Mesendoderm (in vitro differentiated cells): ENCODE measurements at regions not wholly inside any gene's neighbourhood (a gene's known extent, or its start where the extent isn't known, plus 50 kb on each side); places are given as distances from the start of the nearest gene placed in this dataset.
A peak's percentile ranks its signal among the peaks of the same experiment; 100 is the strongest.

Experiments
- DNase-seq: peaks from one replicate; pipeline ENCODE4 v3.0.0; 2013
- H2AK5ac ChIP-seq: 2 replicates; pipeline ENCODE4 v1.6.1; 2013; ENCODE audit warnings: low read length, inconsistent platforms
- H2BK120ac ChIP-seq: 2 replicates; pipeline ENCODE4 v1.6.1; 2013; ENCODE audit warnings: low read depth, mild to moderate bottlenecking, low read length, moderate library complexity, mixed read lengths
- H2BK15ac ChIP-seq: replicated peaks from 2 replicates; pipeline ENCODE4 v1.6.1; 2013; ENCODE audit warnings: low read depth, mild to moderate bottlenecking, moderate library complexity
- H2BK5ac ChIP-seq: 2 replicates; pipeline ENCODE4 v1.6.1; 2013; ENCODE audit warnings: low read length, inconsistent platforms
- H3K18ac ChIP-seq: 2 replicates; pipeline ENCODE4 v1.6.1; 2013; ENCODE audit warnings: mild to moderate bottlenecking, low read length, mixed read lengths
- H3K23ac ChIP-seq: one replicate; pipeline ENCODE4 v1.6.1; 2013; ENCODE audit warnings: low read length
- H3K27ac ChIP-seq: 2 replicates; pipeline ENCODE4 v1.5.1; 2013; ENCODE audit warnings: low read depth, mild to moderate bottlenecking, inconsistent platforms, low read length, moderate library complexity
- H3K27me3 ChIP-seq: 2 replicates; pipeline ENCODE4 v1.6.1; 2013; ENCODE audit warnings: low read length, control low read depth, mild to moderate bottlenecking, inconsistent platforms; ENCODE audit not compliant: insufficient read depth, poor library complexity
- H3K36me3 ChIP-seq: 2 replicates; pipeline ENCODE4 v1.6.1; 2013; ENCODE audit warnings: low read length, inconsistent platforms; ENCODE audit not compliant: control insufficient read depth, insufficient read depth
- H3K4ac ChIP-seq: one replicate; pipeline ENCODE4 v1.6.1; 2013; ENCODE audit warnings: low read depth, mild to moderate bottlenecking, low read length, moderate library complexity
- H3K4me1 ChIP-seq: 2 replicates; pipeline ENCODE4 v1.6.1; 2013; ENCODE audit warnings: low read depth, low read length, inconsistent platforms; ENCODE audit not compliant: control insufficient read depth
- H3K4me2 ChIP-seq: 2 replicates; pipeline ENCODE4 v1.6.1; 2013; ENCODE audit warnings: low read length
- H3K4me3 ChIP-seq: 2 replicates; pipeline ENCODE4 v1.5.1; 2013; ENCODE audit warnings: mild to moderate bottlenecking, low read length
- H3K56ac ChIP-seq: one replicate; pipeline ENCODE4 v1.6.1; 2013; ENCODE audit warnings: low read length
- H3K79me1 ChIP-seq: 2 replicates; pipeline ENCODE4 v1.6.1; 2013; ENCODE audit warnings: low read length, inconsistent platforms
- H3K79me2 ChIP-seq: 2 replicates; pipeline ENCODE4 v1.6.1; 2013; ENCODE audit warnings: mild to moderate bottlenecking, low read length; ENCODE audit not compliant: control insufficient read depth, insufficient read depth
- H3K9ac ChIP-seq: 2 replicates; pipeline ENCODE4 v1.6.1; 2013; ENCODE audit warnings: low read length, inconsistent platforms
- H4K5ac ChIP-seq: one replicate; pipeline ENCODE4 v1.6.1; 2013; ENCODE audit warnings: low read length
- H4K8ac ChIP-seq: one replicate; pipeline ENCODE4 v1.6.1; 2013; ENCODE audit warnings: low read depth, mild to moderate bottlenecking, control low read depth, low read length, moderate library complexity
- WGBS: extraction: QIAGEN DNeasy Blood & Tissue Kit; methylation state at CpG from one replicate; pipeline ENCODE4 v1.1.7; 2013; ENCODE audit warnings: low lambda C conversion rate, missing lambda C conversion rate; ENCODE audit not compliant: insufficient coverage; ENCODE audit errors: extremely low coverage; 5-methylcytosine and 5-hydroxymethylcytosine counted together

DNA sequence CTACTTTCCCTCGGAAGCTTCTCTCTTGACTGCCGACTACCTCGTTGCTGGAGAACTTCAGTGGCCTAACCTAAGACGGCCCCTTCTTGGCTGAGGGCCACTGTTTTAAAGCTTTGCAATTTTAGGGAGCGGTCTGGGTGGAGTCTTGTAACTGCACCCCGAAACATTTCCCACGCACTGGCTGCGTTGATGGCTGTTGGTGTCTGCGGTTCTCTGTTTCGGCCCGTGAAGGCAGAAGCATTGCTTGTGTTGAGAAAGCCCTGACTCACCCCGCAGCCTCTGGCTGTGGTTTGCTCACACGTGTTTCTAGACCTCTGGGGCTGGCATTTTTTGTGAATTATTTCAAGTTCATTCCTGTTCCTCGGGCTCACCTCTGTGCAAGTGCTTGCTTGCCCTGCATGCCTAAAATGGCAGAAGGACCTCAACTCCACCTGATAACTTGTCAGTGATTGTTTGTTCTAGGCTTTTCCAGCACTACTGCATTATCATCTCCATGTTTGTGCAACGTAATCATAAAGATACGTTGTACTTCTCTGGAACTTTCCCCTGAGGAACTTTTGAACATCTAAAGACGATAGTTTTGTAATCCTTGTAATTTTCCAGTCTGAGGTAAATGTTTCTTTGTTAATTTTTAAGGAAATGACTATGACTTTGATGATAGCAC, 94.2 kb upstream of the DLX2 start:
- H3K56ac ChIP-seq: no peak overlapping the region
- no peaks in the 10 kb centered on the region for H3K27me3 ChIP-seq
- no peak overlapping the region for H3K4me3 ChIP-seq
- no CpG with 5 or more reads among the region's 17 CpGs for WGBS
- no peaks in the 10 kb centered on the region for H3K4me1 ChIP-seq
- no peak overlapping the region for H4K8ac ChIP-seq
- no peak overlapping the region for H3K4me2 ChIP-seq
- no peak overlapping the region for H3K4ac ChIP-seq
- H3K9ac ChIP-seq: no peak overlapping the region
- H3K18ac ChIP-seq: no peak overlapping the region
- no peak overlapping the region for H3K23ac ChIP-seq
- H3K79me1 ChIP-seq: no peaks in the 10 kb centered on the region
- H2BK5ac ChIP-seq: no peak overlapping the region
- no peak for DNase-seq
- H2AK5ac ChIP-seq: no peak overlapping the region
- H3K79me2 ChIP-seq: no peaks in the 10 kb centered on the region
- no peak overlapping the region for H4K5ac ChIP-seq
- no peak overlapping the region for H2BK15ac ChIP-seq
- no peaks in the 10 kb centered on the region for H3K36me3 ChIP-seq
- no peak overlapping the region for H3K27ac ChIP-seq
- no peak overlapping the region for H2BK120ac ChIP-seq

DNA sequence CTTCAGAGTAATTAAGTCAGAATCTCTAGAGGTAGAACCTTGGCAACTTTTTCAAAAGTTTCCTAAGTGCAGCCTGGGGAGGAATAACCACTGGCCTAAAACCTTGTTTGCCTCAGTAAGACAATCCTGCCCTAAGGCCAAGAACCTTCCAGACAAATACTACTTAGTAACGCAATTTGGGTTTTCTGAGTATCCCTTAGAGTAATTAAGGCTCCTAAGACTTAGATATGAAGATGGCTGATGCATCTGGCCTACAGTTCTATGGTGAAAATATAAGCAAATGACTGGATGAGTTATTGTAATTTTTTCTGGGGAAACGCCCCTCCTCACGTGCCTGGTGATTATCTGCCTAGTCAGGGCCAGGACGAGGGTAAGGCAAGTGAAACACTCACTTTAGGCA, 95.7 kb upstream of the DLX2 start:
- Histone ChIP-seq H3K18ac (no peak overlapping the region), H3K79me1 (no peaks in the 10 kb centered on the region), H3K4me1 (no peaks in the 10 kb centered on the region), H4K5ac (no peak overlapping the region), H2BK5ac (no peak overlapping the region), H4K8ac (no peak overlapping the region), H3K23ac (no peak overlapping the region), H3K4me3 (no peak overlapping the region), H3K9ac (no peak overlapping the region), H3K27me3 (no peaks in the 10 kb centered on the region), H3K36me3 (no peaks in the 10 kb centered on the region), H2BK15ac (no peak overlapping the region), H3K79me2 (no peaks in the 10 kb centered on the region), H3K4me2 (no peak overlapping the region), H2AK5ac (no peak overlapping the region), H2BK120ac (no peak overlapping the region), H3K27ac (no peak overlapping the region), H3K4ac (no peak overlapping the region), H3K56ac (no peak overlapping the region)
- DNase-seq: no peak
- no CpG with 5 or more reads among the region's 4 CpGs for WGBS

DNA sequence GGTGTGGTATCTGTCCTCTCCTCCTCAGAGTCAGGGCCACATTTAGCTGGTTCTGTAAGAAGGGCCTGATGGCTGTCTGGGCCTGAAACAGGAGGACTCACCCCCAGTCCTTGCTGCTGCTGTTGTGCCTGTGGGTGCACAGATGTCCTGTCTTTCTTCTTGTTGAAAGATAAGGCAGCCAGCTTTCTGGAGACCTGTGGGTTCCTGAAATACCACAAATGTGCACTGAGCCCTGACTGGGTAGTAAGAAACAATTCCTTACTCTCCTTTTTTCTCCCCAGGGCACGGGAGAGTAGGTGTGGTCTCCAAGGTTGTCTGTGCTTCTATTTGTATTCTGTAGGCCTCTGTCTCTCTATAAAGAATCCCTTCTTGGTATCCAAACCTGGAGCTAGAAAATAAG, 96.2 kb upstream of the DLX2 start:
- no peak for DNase-seq
- H3K18ac ChIP-seq: no peak overlapping the region
- H3K4ac ChIP-seq: no peak overlapping the region
- H4K5ac ChIP-seq: no peak overlapping the region
- no peaks in the 10 kb centered on the region for H3K79me2 ChIP-seq
- H3K23ac ChIP-seq: no peak overlapping the region
- no peak overlapping the region for H3K4me2 ChIP-seq
- no peaks in the 10 kb centered on the region for H3K79me1 ChIP-seq
- H3K4me1 ChIP-seq: no peaks in the 10 kb centered on the region
- H3K27ac ChIP-seq: no peak overlapping the region
- H3K27me3 ChIP-seq: no peaks in the 10 kb centered on the region
- H3K9ac ChIP-seq: no peak overlapping the region
- H2BK15ac ChIP-seq: no peak overlapping the region
- no peak overlapping the region for H4K8ac ChIP-seq
- H2BK5ac ChIP-seq: no peak overlapping the region
- H2BK120ac ChIP-seq: no peak overlapping the region
- WGBS: no CpG with 5 or more reads among the region's 1 CpG
- H3K4me3 ChIP-seq: no peak overlapping the region
- no peak overlapping the region for H2AK5ac ChIP-seq
- H3K36me3 ChIP-seq: no peaks in the 10 kb centered on the region
- no peak overlapping the region for H3K56ac ChIP-seq

DNA sequence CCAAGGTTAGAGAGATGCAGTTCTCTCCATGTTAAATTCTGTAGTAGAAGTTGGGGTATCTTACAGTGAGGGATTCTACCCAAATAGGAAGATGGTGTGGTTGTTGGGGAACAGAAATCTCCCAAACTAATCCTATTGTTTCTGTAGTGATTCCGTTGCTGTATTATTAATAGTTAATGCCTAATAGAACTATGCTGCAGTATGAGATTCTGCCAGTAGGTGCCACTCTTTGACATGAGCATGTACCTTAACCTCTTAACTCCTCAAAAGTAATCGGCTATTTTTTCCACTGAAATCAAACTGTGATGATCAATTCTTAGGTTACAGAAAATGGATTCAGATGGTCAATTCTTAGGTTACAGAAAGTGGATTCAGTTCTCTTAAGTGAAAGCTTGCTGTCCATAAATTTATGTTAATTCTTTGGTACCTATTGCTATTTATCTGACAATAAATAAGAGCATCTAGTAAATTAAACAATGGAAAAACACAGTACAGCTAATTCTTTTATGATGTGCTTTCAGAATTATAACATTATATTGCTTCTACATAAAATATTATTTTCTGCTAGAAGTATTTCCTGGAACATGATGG, 97.9 kb upstream of the DLX2 start:
- Histone ChIP-seq H2BK120ac (no peak overlapping the region), H3K23ac (no peak overlapping the region), H3K36me3 (no peaks in the 10 kb centered on the region), H3K79me1 (no peaks in the 10 kb centered on the region), H3K4me3 (no peak overlapping the region), H2BK5ac (no peak overlapping the region), H3K56ac (no peak overlapping the region), H3K27me3 (no peaks in the 10 kb centered on the region), H2BK15ac (no peak overlapping the region), H4K8ac (no peak overlapping the region), H3K9ac (no peak overlapping the region), H3K4me2 (no peak overlapping the region), H3K79me2 (no peaks in the 10 kb centered on the region), H3K4me1 (no peaks in the 10 kb centered on the region), H3K27ac (no peak overlapping the region), H3K18ac (no peak overlapping the region), H4K5ac (no peak overlapping the region), H2AK5ac (no peak overlapping the region), H3K4ac (no peak overlapping the region)
- no CpG with 5 or more reads among the region's 2 CpGs for WGBS
- DNase-seq: peak; percentile 66

DNA sequence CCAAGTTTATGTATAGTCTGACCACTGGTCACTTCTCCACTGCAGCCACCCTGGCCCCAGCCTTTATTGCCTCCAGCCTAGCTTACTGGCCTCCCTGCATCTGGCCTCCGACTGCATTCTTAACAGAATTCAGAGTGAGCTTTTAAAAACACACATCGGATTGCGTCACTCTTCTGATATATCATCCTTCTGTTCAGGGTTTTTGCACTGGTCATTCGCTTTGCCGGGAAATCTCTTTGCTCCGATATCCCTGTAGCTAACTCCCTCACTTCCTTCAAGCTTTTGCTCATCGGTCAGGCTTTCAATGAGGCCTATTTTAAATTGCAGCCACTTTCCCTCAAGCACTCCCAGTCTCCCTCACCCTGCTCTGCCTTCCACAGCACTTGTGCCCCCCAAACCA, 101.6 kb upstream of the DLX2 start:
- no peak overlapping the region for H2AK5ac ChIP-seq
- no peak overlapping the region for H2BK120ac ChIP-seq
- H3K4me1 ChIP-seq: no peaks in the 10 kb centered on the region
- H3K36me3 ChIP-seq: no peaks in the 10 kb centered on the region
- no peaks in the 10 kb centered on the region for H3K79me2 ChIP-seq
- H3K23ac ChIP-seq: no peak overlapping the region
- no peak for DNase-seq
- H4K5ac ChIP-seq: no peak overlapping the region
- no peak overlapping the region for H2BK15ac ChIP-seq
- no peaks in the 10 kb centered on the region for H3K27me3 ChIP-seq
- H3K27ac ChIP-seq: no peak overlapping the region
- no peak overlapping the region for H3K9ac ChIP-seq
- H3K18ac ChIP-seq: no peak overlapping the region
- H2BK5ac ChIP-seq: no peak overlapping the region
- no peak overlapping the region for H3K4me3 ChIP-seq
- no peak overlapping the region for H3K4ac ChIP-seq
- H4K8ac ChIP-seq: no peak overlapping the region
- no CpG with 5 or more reads among the region's 7 CpGs for WGBS
- H3K4me2 ChIP-seq: no peak overlapping the region
- H3K79me1 ChIP-seq: no peaks in the 10 kb centered on the region
- H3K56ac ChIP-seq: no peak overlapping the region

DNA sequence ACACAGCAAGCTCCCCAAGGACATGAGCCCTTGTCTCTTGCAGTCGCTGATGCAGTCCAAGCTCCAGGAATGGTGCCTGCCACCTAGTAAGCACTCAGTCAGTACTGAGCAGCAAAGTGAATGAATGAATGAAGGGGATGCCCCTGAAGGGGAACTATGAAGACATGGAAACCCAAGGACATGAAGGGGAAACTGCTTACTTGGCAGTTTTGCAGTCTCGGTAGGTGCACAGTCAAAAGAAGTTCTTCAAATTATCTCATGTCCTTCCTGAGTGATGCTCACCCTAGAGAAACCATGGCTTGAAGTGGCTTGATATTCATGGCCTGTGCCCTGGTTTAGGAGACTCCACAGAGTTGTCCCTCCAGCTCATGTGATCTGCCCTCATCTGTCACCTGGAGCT, 102.1 kb upstream of the DLX2 start:
- Histone ChIP-seq H2BK120ac (no peak overlapping the region), H3K56ac (no peak overlapping the region), H4K5ac (no peak overlapping the region), H2AK5ac (no peak overlapping the region), H3K4ac (no peak overlapping the region), H3K23ac (no peak overlapping the region), H3K27me3 (no peaks in the 10 kb centered on the region), H3K27ac (no peak overlapping the region), H2BK15ac (no peak overlapping the region), H3K4me1 (no peaks in the 10 kb centered on the region), H4K8ac (no peak overlapping the region), H3K4me2 (no peak overlapping the region), H2BK5ac (no peak overlapping the region), H3K9ac (no peak overlapping the region), H3K79me2 (no peaks in the 10 kb centered on the region), H3K36me3 (no peaks in the 10 kb centered on the region), H3K4me3 (no peak overlapping the region), H3K79me1 (no peaks in the 10 kb centered on the region), H3K18ac (no peak overlapping the region)
- no CpG with 5 or more reads among the region's 2 CpGs for WGBS
- DNase-seq: no peak
